Stimulated activated effector memory CD8-positive, alpha-beta T cell treated with anti-CD3 and anti-CD28 coated beads, Interleukin-12 subunit alpha, Interleukin-12 subunit beta, amount 100 ng/mL, for 72 hours (primary cell): ENCODE measurements at regions not wholly inside any gene's neighbourhood (a gene's known extent, or its start where the extent isn't known, plus 50 kb on each side); places are given as distances from the start of the nearest gene placed in this dataset.

ENCODE experiments used
- ATAC-seq: fragments of 150-1000 bp; cut with Tn5 transposase; 2 replicates; pipeline ENCODE4 v1.10.0; 2021
- DNase-seq, 2 donors: peaks; one replicate each; pipeline ENCODE4 v3.0.0; 2021 to 2022; ENCODE audit warnings: low spot score in 2 of 2
- H3K27ac Mint-ChIP-seq: one replicate; pipeline ENCODE4 v1.8.0; 2022; ENCODE audit warnings: mild to moderate bottlenecking, mixed read lengths
- H3K36me3 Mint-ChIP-seq: one replicate; pipeline ENCODE4 v1.8.0; 2022; ENCODE audit warnings: mild to moderate bottlenecking, mixed read lengths
- H3K4me1 Mint-ChIP-seq: one replicate; pipeline ENCODE4 v1.8.0; 2022; ENCODE audit warnings: mixed read lengths
- H3K4me3 Mint-ChIP-seq: one replicate; pipeline ENCODE4 v1.8.0; 2022; ENCODE audit warnings: mild to moderate bottlenecking, mixed read lengths
- H3K9me3 Mint-ChIP-seq: one replicate; pipeline ENCODE4 v1.8.0; 2022; ENCODE audit warnings: mixed read lengths

GRCh38 chr4:60589425-60589824 is 610.7 kb upstream of the ADGRL3 start:
- Mint-ChIP-seq H3K27ac (no peak overlapping the region), H3K4me1 (no peaks in the 10 kb centered on the region)

DNA sequence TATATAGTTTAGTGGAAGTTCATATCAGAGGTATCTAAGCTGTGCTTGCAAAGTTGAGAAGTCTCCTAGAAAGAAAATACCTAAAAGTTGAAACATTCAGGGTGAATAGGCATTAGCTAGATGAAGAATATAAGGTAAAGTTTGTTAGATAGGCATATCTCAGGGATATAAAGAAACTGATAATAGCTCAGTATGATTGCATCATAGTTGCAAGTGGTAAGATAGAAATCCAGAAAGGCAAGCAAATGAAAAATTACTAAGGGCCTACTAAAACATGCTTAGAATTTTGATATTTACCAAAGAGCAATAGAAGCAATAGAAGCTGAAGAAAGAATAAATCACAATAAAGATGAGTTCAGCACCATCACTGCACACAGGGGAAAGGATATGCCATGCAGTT is 610.0 kb upstream of the ADGRL3 start:
- Mint-ChIP-seq H3K4me1 (no peaks in the 10 kb centered on the region), H3K36me3 (no peaks in the 10 kb centered on the region), H3K27ac (no peak overlapping the region), H3K4me3 (no peak overlapping the region), H3K9me3 (peaks cover 17% of the 10 kb centered on the region)
- DNase-seq (no peak), ATAC-seq (no peak)

More at GRCh38 chr4:60589425-60589824, 610.7 kb upstream of the ADGRL3 start:
- ATAC-seq (no peak), DNase-seq (no peak)
- Mint-ChIP-seq H3K36me3 (no peaks in the 10 kb centered on the region), H3K4me3 (no peak overlapping the region), H3K9me3 (peaks cover 18% of the 10 kb centered on the region)

DNA sequence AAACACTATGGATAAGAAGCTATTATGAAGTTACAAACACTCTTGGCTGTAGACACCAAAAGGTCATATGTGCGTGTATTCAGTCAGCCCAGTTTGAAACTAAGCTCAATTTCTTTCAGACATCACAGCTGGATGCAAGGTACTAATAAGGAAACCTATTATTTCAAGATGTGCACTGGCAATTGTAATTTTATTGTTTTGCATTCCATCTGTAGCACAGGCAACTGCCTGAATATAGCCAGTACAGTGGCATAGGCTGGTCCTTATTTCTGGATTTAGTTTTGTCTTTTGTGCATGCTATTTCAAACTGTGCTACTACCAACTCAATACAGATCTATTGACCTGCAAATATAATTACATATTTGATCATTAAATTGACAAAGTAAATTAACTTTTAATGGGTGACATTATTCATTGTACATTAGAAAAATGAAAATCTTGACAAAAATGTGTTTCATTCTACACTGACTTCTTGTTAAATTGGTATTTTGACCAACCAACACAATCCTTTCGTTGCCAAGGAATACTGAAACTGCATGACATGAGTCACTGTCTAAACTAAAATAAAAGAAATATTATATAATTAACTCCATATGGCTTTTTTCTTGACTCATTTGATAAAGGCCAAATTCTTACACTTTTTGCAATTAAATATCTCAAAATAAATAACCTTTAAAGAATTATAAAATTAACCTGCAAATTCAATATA is 594.3 kb upstream of the ADGRL3 start:
- H3K36me3 Mint-ChIP-seq: no peaks in the 10 kb centered on the region
- H3K9me3 Mint-ChIP-seq: peaks cover 18% of the 10 kb centered on the region
- DNase-seq: no peak
- no peak overlapping the region for H3K4me3 Mint-ChIP-seq
- H3K4me1 Mint-ChIP-seq: no peaks in the 10 kb centered on the region
- ATAC-seq: no peak
- H3K27ac Mint-ChIP-seq: no peak overlapping the region

GRCh38 chr4:60611762-60612496 is 588.2 kb upstream of the ADGRL3 start:
- H3K9me3 Mint-ChIP-seq: peaks cover 17% of the 10 kb centered on the region
- H3K4me3 Mint-ChIP-seq: no peak overlapping the region
- H3K27ac Mint-ChIP-seq: no peak overlapping the region
- H3K4me1 Mint-ChIP-seq: no peaks in the 10 kb centered on the region
- no peak for ATAC-seq
- no peak for DNase-seq
- no peaks in the 10 kb centered on the region for H3K36me3 Mint-ChIP-seq

DNA sequence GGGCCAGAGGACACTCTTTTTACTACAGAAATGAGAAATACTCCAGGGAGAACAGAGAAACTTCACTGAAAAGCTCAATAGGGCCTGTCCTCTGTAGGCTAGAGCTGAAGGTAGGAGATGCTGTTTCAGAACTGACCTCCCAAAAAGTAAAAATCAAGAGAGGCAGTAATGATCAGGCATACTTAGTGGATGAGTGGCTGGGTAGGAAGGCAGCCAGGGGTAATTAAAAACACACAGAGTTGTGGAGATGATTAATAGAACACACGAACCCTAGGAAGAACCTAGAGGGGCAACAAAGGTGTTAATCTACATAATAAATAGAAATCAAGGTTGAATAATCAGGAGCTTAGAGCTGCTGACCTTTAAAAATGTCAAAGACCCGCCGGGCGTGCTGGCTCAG is 582.4 kb upstream of the ADGRL3 start:
- no peaks in the 10 kb centered on the region for H3K36me3 Mint-ChIP-seq
- H3K9me3 Mint-ChIP-seq: peaks cover 32% of the 10 kb centered on the region
- no peak overlapping the region for H3K27ac Mint-ChIP-seq
- H3K4me1 Mint-ChIP-seq: no peaks in the 10 kb centered on the region
- DNase-seq (no peak), ATAC-seq (no peak)
- no peak overlapping the region for H3K4me3 Mint-ChIP-seq

- H3K4me3 Mint-ChIP-seq: no peak overlapping the region
These were observed 580.4 kb upstream of the ADGRL3 start for GRCh38 chr4:60619531-60620305.

GRCh38 chr4:60637976-60638375 is 562.1 kb upstream of the ADGRL3 start:
- peaks cover 21% of the 10 kb centered on the region for H3K9me3 Mint-ChIP-seq
- no peaks in the 10 kb centered on the region for H3K4me1 Mint-ChIP-seq
- ATAC-seq (no peak), DNase-seq (no peak)
- no peaks in the 10 kb centered on the region for H3K36me3 Mint-ChIP-seq
- H3K27ac Mint-ChIP-seq: no peak overlapping the region
- no peak overlapping the region for H3K4me3 Mint-ChIP-seq

More at GRCh38 chr4:60619531-60620305, 580.4 kb upstream of the ADGRL3 start:
- H3K4me1 Mint-ChIP-seq: no peaks in the 10 kb centered on the region
- H3K36me3 Mint-ChIP-seq: no peaks in the 10 kb centered on the region
- H3K9me3 Mint-ChIP-seq: peaks cover 32% of the 10 kb centered on the region
- no peak overlapping the region for H3K27ac Mint-ChIP-seq
- ATAC-seq (no peak), DNase-seq (no peak)

GRCh38 chr4:60648774-60649173 is 551.4 kb upstream of the ADGRL3 start:
- Mint-ChIP-seq H3K27ac (no peak overlapping the region), H3K36me3 (no peaks in the 10 kb centered on the region), H3K4me3 (no peak overlapping the region), H3K4me1 (no peaks in the 10 kb centered on the region), H3K9me3 (peaks cover 7% of the 10 kb centered on the region)
- DNase-seq (no peak), ATAC-seq (no peak)

DNA sequence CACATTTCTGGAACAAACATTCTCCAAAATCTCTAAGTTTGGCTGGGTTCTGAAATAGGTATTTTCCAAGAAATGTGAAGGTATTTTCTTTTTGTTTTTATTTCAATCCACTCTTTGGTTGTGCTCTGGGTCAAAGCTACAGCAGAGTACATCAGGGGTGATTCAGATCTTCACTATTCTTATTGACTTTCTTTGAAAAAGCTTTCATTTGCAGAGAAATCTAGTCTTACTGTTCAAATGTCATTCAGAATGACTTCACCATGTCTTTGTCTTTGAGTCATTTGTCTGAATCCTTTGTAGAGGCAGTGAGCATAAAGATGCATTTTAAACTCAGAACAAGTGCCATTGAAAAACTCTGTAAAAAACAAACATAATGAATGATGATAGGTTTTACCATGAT is 547.2 kb upstream of the ADGRL3 start:
- DNase-seq (no peak), ATAC-seq (no peak)
- Mint-ChIP-seq H3K9me3 (peaks cover 16% of the 10 kb centered on the region), H3K4me1 (no peaks in the 10 kb centered on the region), H3K36me3 (no peaks in the 10 kb centered on the region), H3K27ac (no peak overlapping the region), H3K4me3 (no peak overlapping the region)

DNA sequence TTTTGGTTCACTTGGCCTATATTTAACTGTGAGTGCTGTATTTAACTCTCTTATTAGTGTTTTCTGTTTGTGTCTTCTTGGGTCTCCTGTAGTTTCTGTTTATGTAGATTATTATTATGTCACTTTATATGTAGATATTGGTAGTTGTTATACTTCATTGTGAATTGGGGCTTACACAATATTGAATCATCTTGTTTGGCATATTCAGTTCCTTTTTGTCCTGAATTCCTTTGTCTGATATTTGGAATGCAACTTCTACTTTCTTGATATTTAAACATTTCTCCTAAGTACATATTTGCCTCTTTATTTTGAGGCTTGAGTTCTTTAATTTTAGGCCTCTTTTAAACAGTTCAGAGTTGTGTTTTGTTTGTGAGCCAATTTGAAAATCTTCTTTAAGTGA is 544.8 kb upstream of the ADGRL3 start:
- ATAC-seq (no peak), DNase-seq (no peak)
- Mint-ChIP-seq H3K27ac (no peak overlapping the region), H3K4me1 (no peaks in the 10 kb centered on the region), H3K4me3 (no peak overlapping the region), H3K9me3 (peaks cover 16% of the 10 kb centered on the region), H3K36me3 (no peaks in the 10 kb centered on the region)

GRCh38 chr4:60656171-60656570 is 544.0 kb upstream of the ADGRL3 start:
- Mint-ChIP-seq H3K9me3 (peaks cover 16% of the 10 kb centered on the region), H3K4me3 (no peak overlapping the region), H3K36me3 (no peaks in the 10 kb centered on the region), H3K27ac (no peak overlapping the region), H3K4me1 (no peaks in the 10 kb centered on the region)
- no peak for DNase-seq
- ATAC-seq: no peak

- Mint-ChIP-seq H3K36me3 (no peaks in the 10 kb centered on the region), H3K4me1 (no peaks in the 10 kb centered on the region), H3K4me3 (no peak overlapping the region), H3K9me3 (peaks cover 16% of the 10 kb centered on the region), H3K27ac (no peak overlapping the region)
- ATAC-seq (no peak), DNase-seq (no peak)
These were observed 543.1 kb upstream of the ADGRL3 start for GRCh38 chr4:60657041-60657440.

DNA sequence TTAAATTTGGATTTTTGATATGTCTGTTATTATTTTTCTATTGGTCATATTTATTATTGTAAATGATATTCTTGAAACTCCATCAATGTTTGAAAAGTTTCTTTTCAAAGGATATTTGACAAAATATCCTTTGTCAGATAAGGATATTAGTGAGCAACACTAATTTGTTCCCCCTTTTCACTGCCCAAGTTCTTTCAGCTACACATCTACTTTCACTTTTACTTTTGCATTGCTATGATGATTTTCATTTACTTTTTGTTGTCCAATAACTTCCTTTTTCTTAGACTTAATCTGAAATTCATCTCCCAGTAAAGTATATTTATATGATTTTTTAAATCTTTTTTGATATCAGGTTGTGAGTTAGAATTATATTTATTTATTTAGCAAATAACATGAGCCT is 542.3 kb upstream of the ADGRL3 start:
- no peak overlapping the region for H3K4me3 Mint-ChIP-seq
- no peaks in the 10 kb centered on the region for H3K4me1 Mint-ChIP-seq
- H3K36me3 Mint-ChIP-seq: no peaks in the 10 kb centered on the region
- DNase-seq: no peak
- peaks cover 16% of the 10 kb centered on the region for H3K9me3 Mint-ChIP-seq
- ATAC-seq: no peak
- H3K27ac Mint-ChIP-seq: no peak overlapping the region

GRCh38 chr4:60663769-60664168 is 536.4 kb upstream of the ADGRL3 start:
- H3K27ac Mint-ChIP-seq: no peak overlapping the region

GRCh38 chr4:60682901-60683300 is 517.2 kb upstream of the ADGRL3 start:
- Mint-ChIP-seq H3K9me3 (peaks cover 12% of the 10 kb centered on the region), H3K4me1 (no peaks in the 10 kb centered on the region), H3K27ac (no peak overlapping the region), H3K36me3 (no peaks in the 10 kb centered on the region), H3K4me3 (no peak overlapping the region)
- DNase-seq (no peak), ATAC-seq (no peak)

More at GRCh38 chr4:60663769-60664168, 536.4 kb upstream of the ADGRL3 start:
- H3K4me1 Mint-ChIP-seq: no peaks in the 10 kb centered on the region
- peaks cover 10% of the 10 kb centered on the region for H3K9me3 Mint-ChIP-seq
- ATAC-seq: no peak
- no peak overlapping the region for H3K4me3 Mint-ChIP-seq
- no peaks in the 10 kb centered on the region for H3K36me3 Mint-ChIP-seq
- DNase-seq: no peak
